HUES64 (cell line): ENCODE measurements at regions not wholly inside any gene's neighbourhood (a gene's known extent, or its start where the extent isn't known, plus 50 kb on each side); places are given as distances from the start of the nearest gene placed in this dataset.
"Not testable (repeated sequence)": the region's sequence is repeated elsewhere in the genome, so short reads cannot be mapped to it uniquely, and the experiment has no call there.

Source experiments
- H3K27ac ChIP-seq: 2 replicates; pipeline ENCODE4 v1.7.0; 2013; ENCODE audit warnings: low read depth, low read length, inconsistent platforms
- H3K27me3 ChIP-seq: 2 replicates; pipeline ENCODE4 v1.6.1; 2013; ENCODE audit warnings: mild to moderate bottlenecking, low read length; ENCODE audit not compliant: insufficient read depth
- H3K36me3 ChIP-seq: 2 replicates; pipeline ENCODE4 v1.6.1; 2013; ENCODE audit warnings: mild to moderate bottlenecking, low read length; ENCODE audit not compliant: insufficient read depth
- H3K4me1 ChIP-seq: 2 replicates; pipeline ENCODE4 v1.6.1; 2013; ENCODE audit warnings: mild to moderate bottlenecking, low read length, moderate library complexity; ENCODE audit not compliant: insufficient read depth
- H3K4me3 ChIP-seq: 2 replicates; pipeline ENCODE4 v1.5.1; 2013; ENCODE audit warnings: mild to moderate bottlenecking, low read length, moderate library complexity
- H3K9ac ChIP-seq: 2 replicates; pipeline ENCODE4 v1.6.1; 2013; ENCODE audit warnings: mild to moderate bottlenecking, low read depth, low read length
- H3K9me3 ChIP-seq: 2 replicates; pipeline ENCODE4 v1.6.1; 2013; ENCODE audit warnings: low read depth, low read length; ENCODE audit not compliant: insufficient read depth
- WGBS: fragments of 150-250, 120-280 bp; methylation state at CpG from one replicate; pipeline ENCODE4 v1.1.7; 2013; ENCODE audit warnings: missing lambda C conversion rate; 5-methylcytosine and 5-hydroxymethylcytosine counted together

DNA sequence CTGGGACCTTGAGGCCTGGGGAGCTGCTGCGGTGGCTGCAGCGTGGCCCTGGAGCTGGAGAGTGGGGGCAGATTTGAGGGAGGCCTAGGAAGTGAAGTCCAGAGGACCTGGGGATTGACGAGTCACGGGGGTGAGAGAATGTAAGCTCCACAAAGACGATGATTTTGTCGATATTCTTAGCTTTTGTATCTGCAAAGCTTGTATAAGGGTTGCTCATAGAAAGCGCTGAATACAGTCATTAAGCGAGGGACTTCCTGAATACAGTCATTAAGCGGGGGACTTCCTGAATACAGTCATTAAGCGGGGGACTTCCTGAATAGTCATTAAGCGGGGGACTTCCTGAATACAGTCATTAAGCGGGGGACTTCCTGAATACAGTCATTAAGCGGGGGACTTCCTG is 89.3 kb upstream of the FRMD1 start:
- H3K27me3 ChIP-seq, H3K9me3 ChIP-seq, H3K36me3 ChIP-seq, H3K9ac ChIP-seq, H3K27ac ChIP-seq, H3K4me3 ChIP-seq: not testable (repeated sequence)
- H3K4me1 ChIP-seq = peaks cover 18% of the 10 kb centered on the region
- WGBS = 94% methylated on average over 9 of the region's 13 CpGs

GRCh38 chr6:168167431-168168315 is 88.7 kb upstream of the FRMD1 start:
- no peak overlapping the region for H3K9ac ChIP-seq
- no peaks in the 10 kb centered on the region for H3K27me3 ChIP-seq
- peaks cover 15% of the 10 kb centered on the region for H3K4me1 ChIP-seq
- no peak overlapping the region for H3K27ac ChIP-seq
- no peaks in the 10 kb centered on the region for H3K36me3 ChIP-seq
- 95% methylated on average over 12 of the region's 12 CpGs for WGBS
- H3K4me3 ChIP-seq = no peak overlapping the region
- H3K9me3 ChIP-seq = no peaks in the 10 kb centered on the region

GRCh38 chr6:168166627-168167026 is 87.6 kb upstream of the FRMD1 start:
- H3K4me3 ChIP-seq = no peak overlapping the region
- H3K4me1 ChIP-seq = peaks cover 7% of the 10 kb centered on the region
- no peaks in the 10 kb centered on the region for H3K36me3 ChIP-seq
- H3K9ac ChIP-seq = no peak overlapping the region
- WGBS = 96% methylated on average over 7 of the region's 7 CpGs
- H3K9me3 ChIP-seq = no peaks in the 10 kb centered on the region
- no peak overlapping the region for H3K27ac ChIP-seq
- no peaks in the 10 kb centered on the region for H3K27me3 ChIP-seq

DNA sequence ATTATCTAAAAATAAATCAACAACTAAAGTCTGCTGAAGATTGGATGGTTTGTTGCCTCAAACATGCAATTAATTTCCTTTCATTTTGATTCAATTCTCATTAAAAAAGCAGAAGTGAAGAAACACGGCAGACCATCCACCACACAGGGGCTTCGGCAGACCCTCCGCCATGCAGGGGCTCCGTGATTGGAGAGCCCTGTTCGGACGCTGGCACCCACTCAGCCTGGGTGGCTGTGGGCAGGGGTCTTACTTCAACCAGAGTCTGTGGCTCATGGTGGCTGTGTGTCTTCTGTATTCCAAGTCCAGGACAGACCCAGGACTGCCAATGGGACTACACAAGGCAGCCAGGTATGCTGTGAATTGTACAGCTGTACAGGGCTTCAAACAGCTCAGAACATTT is 86.9 kb upstream of the FRMD1 start:
- Histone ChIP-seq H3K27me3 (no peaks in the 10 kb centered on the region), H3K9ac (no peak overlapping the region), H3K4me3 (no peak overlapping the region), H3K9me3 (no peaks in the 10 kb centered on the region), H3K27ac (no peak overlapping the region), H3K4me1 (peaks cover 7% of the 10 kb centered on the region), H3K36me3 (no peaks in the 10 kb centered on the region)
- WGBS = 95% methylated on average over 6 of the region's 6 CpGs

DNA sequence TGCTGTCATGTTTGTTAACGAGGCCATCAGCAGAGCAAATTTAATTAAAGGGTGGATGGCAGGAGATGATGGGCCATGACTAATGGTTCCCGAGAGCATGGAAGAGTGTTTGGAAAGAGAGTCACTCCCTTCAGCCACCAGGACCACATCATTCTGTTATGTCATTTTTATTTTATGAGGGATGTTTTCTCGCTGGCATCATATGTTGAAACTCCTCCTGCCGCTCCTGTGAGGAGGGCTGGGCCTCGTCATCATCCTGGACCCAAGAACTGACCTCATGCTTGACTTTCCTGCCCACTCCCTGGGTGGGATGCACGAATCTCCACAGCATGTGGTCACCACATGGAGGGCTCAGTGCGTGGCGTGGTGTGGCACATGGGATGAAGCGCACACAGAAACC is 86.4 kb upstream of the FRMD1 start:
- Histone ChIP-seq H3K4me3 (no peak overlapping the region), H3K27me3 (no peaks in the 10 kb centered on the region), H3K4me1 (peaks cover 7% of the 10 kb centered on the region; the same call in 1 of the 2 replicates), H3K9ac (no peak overlapping the region), H3K9me3 (no peaks in the 10 kb centered on the region), H3K36me3 (no peaks in the 10 kb centered on the region), H3K27ac (no peak overlapping the region)
- 89% methylated on average over 9 of the region's 9 CpGs for WGBS

GRCh38 chr6:168164462-168165061 is 85.5 kb upstream of the FRMD1 start:
- no peaks in the 10 kb centered on the region for H3K36me3 ChIP-seq
- 94% methylated on average over 8 of the region's 8 CpGs for WGBS

GRCh38 chr6:168163096-168163731 is 84.2 kb upstream of the FRMD1 start:
- no peaks in the 10 kb centered on the region for H3K27me3 ChIP-seq
- WGBS = 79% methylated on average over 14 of the region's 14 CpGs
- H3K9me3 ChIP-seq = no peaks in the 10 kb centered on the region
- H3K27ac ChIP-seq = no peak overlapping the region
- H3K9ac ChIP-seq = no peak overlapping the region
- H3K4me3 ChIP-seq = no peak overlapping the region
- no peaks in the 10 kb centered on the region for H3K36me3 ChIP-seq
- peaks cover 12% of the 10 kb centered on the region; the same call in 1 of the 2 replicates for H3K4me1 ChIP-seq

More at GRCh38 chr6:168164462-168165061, 85.5 kb upstream of the FRMD1 start:
- H3K27ac ChIP-seq = no peak overlapping the region
- peaks cover 7% of the 10 kb centered on the region; the same call in 1 of the 2 replicates for H3K4me1 ChIP-seq
- H3K9ac ChIP-seq = no peak overlapping the region
- H3K9me3 ChIP-seq = no peaks in the 10 kb centered on the region
- no peaks in the 10 kb centered on the region for H3K27me3 ChIP-seq
- H3K4me3 ChIP-seq = no peak overlapping the region

DNA sequence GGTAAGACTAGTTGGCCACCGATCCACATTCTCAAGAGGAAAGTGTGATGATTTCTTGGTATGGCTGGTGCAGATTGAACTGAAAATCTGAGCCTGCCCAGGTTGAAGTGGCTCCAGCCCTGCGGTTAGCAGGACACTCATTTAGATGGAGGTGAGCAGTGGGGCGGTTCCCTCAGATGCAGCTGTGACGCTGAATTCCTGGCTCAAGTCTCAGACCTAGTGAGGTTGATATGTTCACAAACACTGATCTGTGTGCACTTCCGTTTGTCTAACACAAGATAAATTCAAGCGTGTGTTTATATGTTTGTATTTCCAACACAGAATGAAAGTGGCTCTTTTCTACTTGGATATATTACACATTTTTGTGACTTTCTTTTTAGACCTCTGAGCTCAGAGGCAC is 83.4 kb upstream of the FRMD1 start:
- WGBS = 91% methylated on average over 6 of the region's 6 CpGs
- H3K27ac ChIP-seq = no peak overlapping the region
- no peaks in the 10 kb centered on the region for H3K9me3 ChIP-seq

GRCh38 chr6:168161371-168161750 is 82.3 kb upstream of the FRMD1 start:
- Histone ChIP-seq H3K9ac (no peak overlapping the region), H3K4me1 (peaks cover 25% of the 10 kb centered on the region; the same call in 1 of the 2 replicates)
- WGBS = 96% methylated on average over 16 of the region's 16 CpGs

More for the DNA sequence above, 83.4 kb upstream of the FRMD1 start:
- Histone ChIP-seq H3K36me3 (no peaks in the 10 kb centered on the region), H3K4me3 (no peak overlapping the region), H3K27me3 (no peaks in the 10 kb centered on the region), H3K4me1 (peaks cover 21% of the 10 kb centered on the region; the same call in 1 of the 2 replicates), H3K9ac (no peak overlapping the region)

GRCh38 chr6:168160506-168161370 is 81.7 kb upstream of the FRMD1 start:
- H3K4me3 ChIP-seq = no peak overlapping the region
- H3K4me1 ChIP-seq = peaks cover 25% of the 10 kb centered on the region; the same call in 1 of the 2 replicates
- H3K9ac ChIP-seq = no peak overlapping the region
- no peaks in the 10 kb centered on the region for H3K36me3 ChIP-seq
- no peaks in the 10 kb centered on the region for H3K27me3 ChIP-seq
- no peaks in the 10 kb centered on the region for H3K9me3 ChIP-seq
- no peak overlapping the region for H3K27ac ChIP-seq
- 95% methylated on average over 25 of the region's 25 CpGs for WGBS

More at GRCh38 chr6:168161371-168161750, 82.3 kb upstream of the FRMD1 start:
- Histone ChIP-seq H3K4me3 (no peak overlapping the region), H3K27ac (no peak overlapping the region), H3K36me3 (no peaks in the 10 kb centered on the region), H3K27me3 (no peaks in the 10 kb centered on the region), H3K9me3 (no peaks in the 10 kb centered on the region)
